Endodermal cell (in vitro differentiated cells): ENCODE measurements at regions not wholly inside any gene's neighbourhood (a gene's known extent, or its start where the extent isn't known, plus 50 kb on each side); places are given as distances from the start of the nearest gene placed in this dataset.

ENCODE experiments used
- DNase-seq: peaks from one replicate; pipeline ENCODE4 v3.0.0-alpha.2; 2017
- H3K27ac ChIP-seq: 2 replicates; pipeline ENCODE4 v1.5.1; 2013; ENCODE audit warnings: mild to moderate bottlenecking, low read depth, low read length, moderate library complexity
- H3K27me3 ChIP-seq: 2 replicates; pipeline ENCODE4 v1.6.1; 2013; ENCODE audit warnings: mild to moderate bottlenecking, low read length, moderate library complexity; ENCODE audit not compliant: insufficient read depth, control insufficient read depth, poor library complexity, severe bottlenecking
- H3K36me3 ChIP-seq: 2 replicates; pipeline ENCODE4 v1.7.0; 2013; ENCODE audit warnings: mild to moderate bottlenecking, low read length, moderate library complexity; ENCODE audit not compliant: control insufficient read depth, insufficient read depth
- H3K4me1 ChIP-seq: one replicate; pipeline ENCODE4 v1.7.0; 2013; ENCODE audit warnings: low read length; ENCODE audit not compliant: control insufficient read depth, insufficient read depth
- H3K4me3 ChIP-seq: 2 replicates; pipeline ENCODE4 v1.5.1; 2013; ENCODE audit warnings: mild to moderate bottlenecking, low read length, moderate library complexity
- H3K9ac ChIP-seq: 2 replicates; pipeline ENCODE4 v1.6.1; 2013; ENCODE audit warnings: mild to moderate bottlenecking, low read length, moderate library complexity; ENCODE audit not compliant: poor library complexity, severe bottlenecking; ENCODE audit errors: extremely low read depth
- H3K9me3 ChIP-seq: 2 replicates; pipeline ENCODE4 v1.6.1; 2013; ENCODE audit warnings: mild to moderate bottlenecking, low read length, moderate library complexity; ENCODE audit not compliant: control insufficient read depth
- H3K27ac Mint-ChIP-seq: 2 replicates; pipeline ENCODE4 v1.8.0; 2020; ENCODE audit warnings: mixed read lengths
- H3K27me3 Mint-ChIP-seq: 2 replicates; pipeline ENCODE4 v1.8.0; 2021; ENCODE audit warnings: mild to moderate bottlenecking, mixed read lengths; ENCODE audit not compliant: insufficient read depth
- H3K36me3 Mint-ChIP-seq: 2 replicates; pipeline ENCODE4 v1.8.0; 2020; ENCODE audit warnings: low read depth, mixed read lengths
- H3K4me1 Mint-ChIP-seq: 2 replicates; pipeline ENCODE4 v1.8.0; 2020; ENCODE audit warnings: mixed read lengths
- H3K4me3 Mint-ChIP-seq: 2 replicates; pipeline ENCODE4 v1.8.0; 2020; ENCODE audit warnings: mild to moderate bottlenecking, moderate library complexity, mixed read lengths
- H3K9me3 Mint-ChIP-seq: 2 replicates; pipeline ENCODE4 v1.8.0; 2020; ENCODE audit warnings: mild to moderate bottlenecking, mixed read lengths
- CTCF ChIP-seq: fragments of 200-600 bp; sonication (generic); conservative IDR thresholded peaks from 2 replicates; pipeline ENCODE4 v1.5.0; 2021; ENCODE audit warnings: antibody characterized with exemption, mild to moderate bottlenecking
- WGBS, 2 experiments: methylation state at CpG; one replicate each; pipeline versions ENCODE4 v1.1.5 to v1.1.7; 2013; ENCODE audit warnings: missing lambda C conversion rate in 2 of 2, mixed read lengths in 1 of 2; ENCODE audit not compliant: insufficient coverage in 1 of 2, insufficient read length in 1 of 2; 5-methylcytosine and 5-hydroxymethylcytosine counted together

- H3K4me3 ChIP-seq = no peak overlapping the region
- TF ChIP-seq CTCF = no peak
- no peaks in the 10 kb centered on the region for H3K27me3 ChIP-seq
- DNase-seq = no peak
- H3K9me3 ChIP-seq = no peaks in the 10 kb centered on the region
- Mint-ChIP-seq H3K36me3 (no peaks in the 10 kb centered on the region), H3K27ac (no peak overlapping the region), H3K4me3 (no peak overlapping the region), H3K9me3 (no peaks in the 10 kb centered on the region), H3K27me3 (peaks cover 3% of the 10 kb centered on the region), H3K4me1 (peaks cover 39% of the 10 kb centered on the region)
- no peak overlapping the region for H3K9ac ChIP-seq
- WGBS, 2 experiments = 90 to 93% methylated on average over 15 to 20 of the region's 20 CpGs
- H3K36me3 ChIP-seq = no peaks in the 10 kb centered on the region
- H3K27ac ChIP-seq = no peak overlapping the region
- H3K4me1 ChIP-seq = peaks cover 8% of the 10 kb centered on the region
Observed at GRCh38 chr14:101333335-101334280, 227.7 kb upstream of the DIO3 start.

- Mint-ChIP-seq H3K36me3 (no peaks in the 10 kb centered on the region), H3K27me3 (peaks cover 3% of the 10 kb centered on the region), H3K4me3 (no peak overlapping the region), H3K9me3 (no peaks in the 10 kb centered on the region), H3K27ac (no peak overlapping the region), H3K4me1 (peaks cover 47% of the 10 kb centered on the region)
- no peak for DNase-seq
- no peak overlapping the region for H3K4me3 ChIP-seq
- H3K4me1 ChIP-seq = peaks cover 14% of the 10 kb centered on the region
- no peaks in the 10 kb centered on the region for H3K36me3 ChIP-seq
- H3K27ac ChIP-seq = no peak overlapping the region
- TF ChIP-seq CTCF = no peak
- no peaks in the 10 kb centered on the region for H3K27me3 ChIP-seq
- H3K9me3 ChIP-seq = no peaks in the 10 kb centered on the region
- no peak overlapping the region for H3K9ac ChIP-seq
- 50 to 90% methylated on average over 2 to 9 of the region's 9 CpGs for WGBS, 2 experiments
Observed at GRCh38 chr14:101334656-101335055, 226.6 kb upstream of the DIO3 start.

- peak overlapping the region; percentile 56 for H3K27ac Mint-ChIP-seq
- H3K4me3 Mint-ChIP-seq = no peak overlapping the region
Observed at GRCh38 chr14:101335061-101335661, 226.1 kb upstream of the DIO3 start.

More at GRCh38 chr14:101335061-101335661, 226.1 kb upstream of the DIO3 start:
- no peak for DNase-seq
- Histone ChIP-seq H3K9me3 (no peaks in the 10 kb centered on the region), H3K36me3 (no peaks in the 10 kb centered on the region), H3K27ac (no peak overlapping the region), H3K9ac (no peak overlapping the region), H3K4me3 (no peak overlapping the region), H3K4me1 (peaks cover 15% of the 10 kb centered on the region), H3K27me3 (no peaks in the 10 kb centered on the region)
- 90 to 91% methylated on average over 12 to 13 of the region's 13 CpGs for WGBS, 2 experiments
- H3K9me3 Mint-ChIP-seq = no peaks in the 10 kb centered on the region
- peaks cover 48% of the 10 kb centered on the region for H3K4me1 Mint-ChIP-seq
- TF ChIP-seq CTCF = no peak
- peaks cover 3% of the 10 kb centered on the region for H3K27me3 Mint-ChIP-seq
- no peaks in the 10 kb centered on the region for H3K36me3 Mint-ChIP-seq
